HG03025 (cell line): ENCODE measurements at regions not wholly inside any gene's neighbourhood (a gene's known extent, or its start where the extent isn't known, plus 50 kb on each side); places are given as distances from the start of the nearest gene placed in this dataset.
"Not testable (repeated sequence)": the region's sequence is repeated elsewhere in the genome, so short reads cannot be mapped to it uniquely, and the experiment has no call there.

Source experiments
- ATAC-seq: cut with Tn5 transposase; IDR thresholded peaks from one replicate; pipeline ENCODE4 v1.9.1; 2021; ENCODE audit warnings: mild to moderate bottlenecking, moderate library complexity; ENCODE audit not compliant: unreplicated experiment, low FRiP score

- ATAC-seq = no peak
Measured at GRCh38 chr2:225270053-225270452, 129.5 kb upstream of the NYAP2 start.

- no peak for ATAC-seq
Measured at GRCh38 chr2:225254363-225254762, 145.1 kb upstream of the NYAP2 start.

- ATAC-seq = no peak
Measured at GRCh38 chr2:225244933-225245332, 154.6 kb upstream of the NYAP2 start.

- ATAC-seq = no peak
Measured at GRCh38 chr2:225236769-225237323, 162.7 kb upstream of the NYAP2 start.

GRCh38 chr2:225233234-225233633 is 166.3 kb upstream of the NYAP2 start:
- no peak for ATAC-seq

- ATAC-seq = no peak
Measured at GRCh38 chr2:225231900-225232299, 167.6 kb upstream of the NYAP2 start.

GRCh38 chr2:225229346-225229745 is 170.2 kb upstream of the NYAP2 start:
- ATAC-seq = not testable (repeated sequence)

GRCh38 chr2:225226441-225226840 is 173.1 kb upstream of the NYAP2 start:
- no peak for ATAC-seq

GRCh38 chr2:225223301-225223700 is 176.2 kb upstream of the NYAP2 start:
- no peak for ATAC-seq

GRCh38 chr2:225207471-225207870 is 165.2 kb upstream of the DOCK10 start:
- ATAC-seq = no peak

- no peak for ATAC-seq
Measured at GRCh38 chr2:225207043-225207442, 164.8 kb upstream of the DOCK10 start.

- ATAC-seq = no peak
Measured at GRCh38 chr2:225196579-225196978, 154.3 kb upstream of the DOCK10 start.

- no peak for ATAC-seq
Measured at GRCh38 chr2:225192869-225193268, 150.6 kb upstream of the DOCK10 start.

GRCh38 chr2:225190987-225191386 is 148.7 kb upstream of the DOCK10 start:
- no peak for ATAC-seq

- no peak for ATAC-seq
Measured at GRCh38 chr2:225184948-225185347, 142.7 kb upstream of the DOCK10 start.

GRCh38 chr2:225182126-225182525 is 139.9 kb upstream of the DOCK10 start:
- no peak for ATAC-seq

- no peak for ATAC-seq
Measured at GRCh38 chr2:225177098-225177497, 134.8 kb upstream of the DOCK10 start.

GRCh38 chr2:225173909-225174308 is 131.6 kb upstream of the DOCK10 start:
- ATAC-seq = no peak

- no peak for ATAC-seq
Measured at GRCh38 chr2:225171350-225171749, 129.1 kb upstream of the DOCK10 start.

- ATAC-seq = no peak
Measured at GRCh38 chr2:225170162-225170561, 127.9 kb upstream of the DOCK10 start.

GRCh38 chr2:225169396-225169795 is 127.1 kb upstream of the DOCK10 start:
- ATAC-seq = no peak

GRCh38 chr2:225165052-225165451 is 122.8 kb upstream of the DOCK10 start:
- no peak for ATAC-seq
